ENCODE measurements at regions not wholly inside any gene's neighbourhood (a gene's known extent, or its start where the extent isn't known, plus 50 kb on each side); places are given as distances from the start of the nearest gene placed in this dataset.

GRCh38 chr15:54915380-54915779, 281.4 kb downstream of the RSL24D1 start:
- TF ChIP-seq CTCF (IDR thresholded peaks at IDR 0.05; ENCODE audit: borderline replicate concordance, control extremely low read depth, extremely low read depth, insufficient read depth, missing control alignments) = no peak
- DNase-seq (ENCODE audit: low spot score) = no peak
- in situ Hi-C loops (cut with MboI; ENCODE audit: low sequenced_read_pairs, unreplicated experiment) = no loop called here

GRCh38 chr15:54884312-54884711, 312.4 kb downstream of the RSL24D1 start:
- no peak for TF ChIP-seq CTCF (IDR thresholded peaks at IDR 0.05; ENCODE audit: borderline replicate concordance, control extremely low read depth, extremely low read depth, insufficient read depth, missing control alignments)
- in situ Hi-C loops (cut with MboI; ENCODE audit: low sequenced_read_pairs, unreplicated experiment) = no loop called here
- DNase-seq (ENCODE audit: low spot score) = no peak

- TF ChIP-seq CTCF (IDR thresholded peaks at IDR 0.05; ENCODE audit: borderline replicate concordance, control extremely low read depth, extremely low read depth, insufficient read depth, missing control alignments) = no peak
- in situ Hi-C loops (cut with MboI; ENCODE audit: low sequenced_read_pairs, unreplicated experiment) = no loop called here
- no peak for DNase-seq (ENCODE audit: low spot score)
Measured at GRCh38 chr15:54859982-54860381, 336.8 kb downstream of the RSL24D1 start.

- in situ Hi-C loops (cut with MboI; ENCODE audit: low sequenced_read_pairs, unreplicated experiment) = no loop called here
- TF ChIP-seq CTCF (IDR thresholded peaks at IDR 0.05; ENCODE audit: borderline replicate concordance, control extremely low read depth, extremely low read depth, insufficient read depth, missing control alignments) = no peak
- DNase-seq (ENCODE audit: low spot score) = no peak
Measured at GRCh38 chr15:54854667-54855066, 342.1 kb downstream of the RSL24D1 start.

GRCh38 chr15:54850101-54850500, 346.6 kb downstream of the RSL24D1 start:
- TF ChIP-seq CTCF (IDR thresholded peaks at IDR 0.05; ENCODE audit: borderline replicate concordance, control extremely low read depth, extremely low read depth, insufficient read depth, missing control alignments) = no peak
- DNase-seq (ENCODE audit: low spot score) = no peak
- in situ Hi-C loops (cut with MboI; ENCODE audit: low sequenced_read_pairs, unreplicated experiment) = no loop called here

- DNase-seq (ENCODE audit: low spot score) = no peak
- TF ChIP-seq CTCF (IDR thresholded peaks at IDR 0.05; ENCODE audit: borderline replicate concordance, control extremely low read depth, extremely low read depth, insufficient read depth, missing control alignments) = no peak
- in situ Hi-C loops (cut with MboI; ENCODE audit: low sequenced_read_pairs, unreplicated experiment) = no loop called here
Measured at GRCh38 chr15:54843006-54843405, 353.7 kb downstream of the RSL24D1 start.

All from GM13976 (cell line).